ENCODE measurements at regions not wholly inside any gene's neighbourhood (a gene's known extent, or its start where the extent isn't known, plus 50 kb on each side); places are given as distances from the start of the nearest gene placed in this dataset.
"Not testable (repeated sequence)": the region's sequence is repeated elsewhere in the genome, so short reads cannot be mapped to it uniquely, and the experiment has no call there.

DNA sequence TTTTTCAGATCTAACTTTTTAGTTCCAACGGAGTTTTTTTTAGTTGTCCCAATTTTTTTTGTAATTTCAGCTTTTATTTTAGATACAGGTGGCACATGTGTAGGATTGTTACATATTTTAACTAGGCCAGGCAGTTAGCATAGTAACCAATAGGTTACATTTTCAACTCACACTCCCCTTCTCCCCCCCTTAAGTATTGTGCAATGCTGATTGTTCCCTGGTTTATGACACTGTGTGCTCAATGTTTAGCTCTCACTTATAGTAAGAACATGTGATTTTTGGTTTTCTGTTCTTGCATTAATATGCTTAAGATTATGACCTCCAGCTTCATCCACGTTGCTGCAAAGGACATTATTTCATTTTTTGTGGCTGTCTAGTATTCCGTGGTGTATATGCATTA, 503.2 kb downstream of the CDH9 start:
- DNase-seq = no peak

DNA sequence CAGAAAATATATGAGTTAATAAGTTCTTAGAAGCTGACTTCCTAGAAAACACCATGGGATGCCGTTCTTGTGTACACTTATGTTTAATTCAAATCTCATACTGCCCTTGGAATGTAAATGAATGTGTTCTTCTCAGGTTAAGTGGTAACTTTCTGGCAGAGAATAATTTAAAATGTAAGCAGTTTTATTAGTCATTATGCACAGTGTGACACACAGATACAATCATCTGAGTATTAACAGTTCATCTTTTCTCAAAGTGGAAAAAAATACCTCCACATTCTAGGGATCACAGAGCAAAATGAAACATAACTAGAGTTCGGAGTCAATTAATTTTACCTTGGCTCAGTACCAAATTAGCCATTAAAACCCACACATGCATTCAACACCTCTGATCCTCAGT, 508.1 kb downstream of the CDH9 start:
- no peak for DNase-seq

DNA sequence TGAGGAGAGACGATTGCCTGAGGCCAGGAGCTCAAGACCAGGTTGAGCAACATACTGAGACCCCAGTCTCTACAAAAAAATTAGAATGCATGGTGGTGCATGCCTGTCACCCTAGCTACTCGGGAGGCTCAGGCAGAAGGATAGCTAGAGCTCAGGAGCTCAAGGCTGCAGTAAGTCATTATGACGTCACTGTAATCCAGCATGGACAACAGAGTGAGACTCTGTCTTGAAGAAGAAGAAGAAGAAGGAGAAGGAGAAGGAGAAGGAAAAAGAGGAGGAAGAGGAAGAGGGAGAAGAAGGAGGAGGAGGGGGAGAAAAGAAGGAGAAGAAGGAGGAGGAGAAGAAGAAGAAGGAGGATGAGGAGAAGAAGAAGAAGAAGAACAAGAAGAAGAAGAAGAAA, 519.1 kb downstream of the CDH9 start:
- DNase-seq = no peak

DNA sequence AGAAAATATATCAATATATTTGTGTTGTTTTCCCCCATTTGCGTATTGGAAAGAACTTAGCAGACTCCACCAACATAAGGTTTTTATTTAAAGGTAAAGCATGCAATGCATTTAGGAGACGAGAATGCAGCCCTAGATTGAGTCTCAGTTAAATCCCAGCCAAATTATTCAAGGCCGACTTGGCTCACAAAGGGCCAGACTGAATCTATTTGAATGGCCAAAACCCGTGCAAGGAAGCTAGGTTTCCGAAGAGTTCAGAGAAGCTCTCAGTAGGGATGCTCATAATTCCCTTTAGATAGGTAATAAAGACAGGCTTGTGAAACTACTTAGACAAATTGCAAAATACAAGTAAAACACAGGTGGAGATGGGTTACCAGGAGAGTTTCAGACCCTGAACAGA, 520.3 kb downstream of the CDH9 start:
- DNase-seq = no peak

DNA sequence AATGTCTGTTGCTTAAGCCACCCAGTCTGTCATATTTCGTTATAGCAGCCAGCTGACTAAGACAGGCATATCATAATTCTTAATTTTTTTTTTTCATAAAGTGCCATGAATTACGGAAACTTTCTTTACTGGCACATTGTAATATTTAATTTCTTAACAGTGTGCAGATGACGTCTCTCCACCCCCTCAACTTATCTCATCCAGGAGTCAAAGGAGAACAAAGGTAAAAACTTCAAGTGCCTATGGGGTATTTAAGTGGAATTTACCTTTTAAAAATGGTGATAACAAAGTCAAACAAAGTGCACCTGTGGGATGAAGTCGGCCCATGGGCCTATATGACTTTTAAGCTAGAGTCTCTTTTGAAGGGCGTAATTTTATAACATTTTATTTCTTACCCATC, 539.4 kb downstream of the CDH9 start:
- DNase-seq = no peak

DNA sequence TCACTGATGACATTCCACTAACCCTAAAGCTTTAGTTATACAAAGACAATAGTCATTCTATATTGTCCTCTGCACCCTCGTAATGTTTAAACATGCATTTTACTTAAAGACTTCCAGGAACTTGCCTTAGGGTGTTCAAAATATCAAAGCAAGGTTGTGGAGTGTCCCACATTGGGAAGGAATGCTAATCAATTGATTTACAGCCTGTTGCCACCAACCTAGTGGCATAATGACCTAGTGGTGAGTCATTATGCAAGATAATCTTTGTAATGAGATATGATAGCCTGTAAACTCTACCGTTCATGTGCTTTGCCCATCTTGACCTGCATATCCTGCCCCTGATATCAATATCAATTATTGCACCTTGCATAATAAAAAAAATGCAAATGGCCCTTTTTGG, 542.9 kb downstream of the CDH9 start:
- DNase-seq = no peak

DNA sequence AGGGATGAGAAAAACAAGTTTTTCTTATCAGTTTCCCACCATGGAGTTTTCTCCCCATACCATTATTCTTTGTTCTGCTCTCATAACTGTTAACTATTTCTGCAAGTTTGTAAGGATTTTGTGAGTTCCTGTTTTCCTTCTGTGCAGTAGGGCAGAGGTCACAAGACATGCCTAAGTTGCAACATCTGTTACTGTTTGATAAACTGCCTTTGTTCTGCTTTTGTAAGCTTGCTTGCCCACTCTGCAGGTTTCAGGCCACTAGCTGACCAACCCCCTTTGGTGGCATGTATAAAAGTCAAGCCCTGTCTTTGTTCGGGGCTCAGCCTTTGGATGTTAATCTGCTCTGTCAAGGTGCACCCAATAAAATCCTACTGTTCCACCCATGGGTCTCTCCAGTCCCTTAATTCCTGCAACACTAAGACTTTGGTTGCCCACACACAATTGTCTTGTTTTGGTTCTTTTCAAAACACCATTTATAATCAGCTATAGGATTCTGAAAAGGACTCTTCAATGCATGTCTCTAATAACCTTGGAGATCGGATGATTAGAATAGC, 545.4 kb downstream of the CDH9 start:
- no peak for DNase-seq

DNA sequence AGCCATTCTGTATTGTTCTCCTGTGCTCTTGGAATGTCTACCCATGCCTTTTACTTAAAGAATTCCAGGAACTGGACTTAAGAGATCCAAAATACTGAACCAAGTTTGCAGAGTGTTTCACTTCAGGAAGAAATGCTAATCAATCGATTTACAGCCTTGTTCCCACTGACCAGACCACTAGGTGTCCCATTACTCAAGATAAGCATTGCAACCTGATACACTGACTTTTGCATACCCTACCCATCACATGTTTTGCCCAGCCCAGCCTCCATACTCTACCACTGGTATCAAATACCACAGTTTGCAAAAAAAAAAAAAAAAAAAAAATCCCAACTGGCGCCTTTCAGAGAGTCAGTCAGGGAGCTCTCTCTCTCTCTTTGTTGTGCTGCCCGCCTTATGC, 550.8 kb downstream of the CDH9 start:
- DNase-seq = no peak

DNA sequence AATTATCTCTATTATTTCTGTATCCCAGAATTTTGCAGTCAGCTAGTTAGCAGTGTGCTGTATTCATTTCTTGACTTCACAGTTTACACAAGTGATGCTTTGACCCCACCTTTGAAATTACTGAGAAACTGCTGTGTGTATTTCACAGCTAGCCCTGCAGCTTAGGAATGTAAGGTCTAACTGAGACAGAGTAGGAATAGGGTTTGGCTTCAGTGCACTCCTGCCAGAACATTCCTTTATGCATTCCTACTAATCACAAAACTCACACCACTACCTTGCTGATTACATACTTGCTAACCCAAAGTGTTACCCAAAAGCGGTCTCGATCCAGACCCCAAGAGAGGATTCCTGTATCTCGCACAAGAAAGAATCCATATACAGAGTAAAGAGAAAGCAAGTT, 551.8 kb downstream of the CDH9 start:
- DNase-seq = no peak

DNA sequence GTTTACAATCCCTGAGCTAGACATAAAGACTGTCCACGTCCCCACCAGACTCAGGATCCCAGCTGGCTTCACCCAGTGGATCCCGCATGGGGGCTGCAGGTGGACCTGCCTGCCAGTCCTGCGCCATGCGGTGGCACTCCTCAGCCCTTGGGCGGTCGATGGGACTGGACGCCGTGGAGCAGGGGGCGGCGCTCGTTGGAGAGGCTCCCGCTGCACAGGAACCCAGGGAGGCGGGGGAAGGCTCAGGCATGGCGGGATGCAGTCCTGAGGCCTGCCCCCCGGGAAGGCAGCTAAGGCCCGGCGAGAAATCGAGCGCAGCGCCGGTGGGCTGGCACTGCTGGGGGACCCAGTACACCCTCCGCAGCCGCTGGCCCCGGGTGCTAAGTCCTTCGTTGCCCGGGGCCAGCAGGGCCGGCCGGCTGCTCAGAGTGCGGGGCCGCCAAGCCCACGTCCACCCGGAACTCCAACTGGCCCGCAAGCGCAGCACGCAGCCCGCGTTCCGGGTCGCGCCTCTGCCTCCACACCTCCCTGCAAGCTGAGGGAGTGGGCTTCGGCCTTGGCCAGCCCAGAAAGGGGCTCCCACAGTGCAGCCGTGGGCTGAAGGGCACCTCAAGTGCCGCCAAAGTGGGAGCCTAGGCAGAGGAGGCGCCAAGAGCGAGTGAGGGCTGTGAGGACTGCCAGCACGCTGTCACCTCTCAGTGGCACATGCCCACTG, 553.1 kb downstream of the CDH9 start:
- DNase-seq = not testable (repeated sequence)

DNA sequence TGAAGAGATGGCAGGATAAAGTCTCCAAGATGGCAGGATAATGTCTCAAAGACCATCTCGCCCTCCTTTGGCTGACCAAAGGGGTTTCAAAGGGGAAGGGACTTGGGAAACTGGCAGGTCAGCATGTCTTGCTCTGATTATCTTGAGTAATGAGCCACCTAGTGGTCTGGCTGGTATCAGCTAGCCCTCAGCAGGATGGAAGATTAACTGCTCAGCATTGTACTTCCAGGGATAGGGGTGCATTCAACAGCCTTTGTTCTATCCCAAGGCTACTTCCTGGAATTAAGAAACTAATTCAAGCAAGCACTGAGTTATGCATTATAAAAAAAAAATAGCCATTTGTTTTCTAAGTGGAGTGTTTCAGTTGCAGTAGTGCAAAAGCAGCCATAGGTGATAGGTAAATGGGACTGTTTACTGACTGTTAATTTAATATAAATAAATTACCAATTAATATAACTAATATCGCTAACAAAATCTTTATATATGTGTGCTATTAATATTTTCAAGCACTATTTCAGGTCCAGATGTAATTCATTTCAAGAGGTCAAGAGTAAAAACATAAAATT, 555.5 kb downstream of the CDH9 start:
- DNase-seq = no peak

DNA sequence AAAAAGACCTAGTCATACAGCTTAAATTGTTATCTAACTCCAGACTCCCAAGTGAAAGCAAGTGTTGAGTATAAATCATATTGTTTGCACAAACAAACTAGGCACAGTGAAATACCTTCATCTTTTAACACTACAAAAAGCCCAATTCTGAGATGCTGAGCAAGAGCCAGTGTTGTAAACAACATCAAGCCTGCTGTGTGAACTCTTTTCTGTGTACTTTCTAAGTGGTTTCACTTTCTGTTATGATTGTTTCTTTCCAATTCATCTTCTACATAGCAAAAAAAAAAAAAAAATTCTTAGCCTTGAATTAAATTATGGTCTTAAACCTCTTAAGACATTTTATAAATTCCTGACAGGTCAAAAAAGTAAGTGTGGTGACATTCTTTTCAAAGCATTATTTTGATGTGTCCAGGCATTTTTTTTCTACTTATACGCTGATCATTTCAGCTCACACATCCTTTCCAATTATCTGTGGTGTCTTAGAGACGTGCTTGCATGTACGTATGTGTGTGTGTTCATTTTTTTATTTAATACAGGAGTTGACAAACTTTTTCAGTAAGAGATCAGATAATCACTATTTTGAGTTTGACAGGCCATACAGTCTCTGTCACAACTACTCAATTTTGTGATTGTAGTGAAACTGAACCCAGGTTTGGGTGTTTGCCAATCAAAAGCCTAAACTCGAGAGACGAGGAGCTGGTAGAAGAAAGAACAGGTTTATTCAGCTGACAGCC, 556.1 kb downstream of the CDH9 start:
- DNase-seq = no peak

DNA sequence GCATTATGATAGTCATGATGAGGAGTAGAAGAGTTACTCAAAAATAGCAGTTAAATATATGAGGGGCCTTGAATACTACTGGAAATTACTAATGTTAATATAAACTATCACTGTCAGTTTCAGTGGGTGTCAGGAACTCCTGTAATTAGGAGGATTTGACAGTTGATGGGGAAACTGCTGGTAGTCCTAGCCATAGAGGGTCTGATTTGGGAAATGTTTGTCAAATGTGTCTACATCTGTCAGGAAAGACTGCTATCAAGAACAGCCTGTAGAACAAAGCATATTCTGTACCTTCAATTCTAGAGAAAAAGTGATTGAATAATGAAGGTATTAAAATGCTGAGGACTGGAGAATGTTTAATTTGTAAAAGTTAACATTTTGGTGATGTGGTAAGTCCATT, 567.9 kb downstream of the CDH9 start:
- no peak for DNase-seq

DNA sequence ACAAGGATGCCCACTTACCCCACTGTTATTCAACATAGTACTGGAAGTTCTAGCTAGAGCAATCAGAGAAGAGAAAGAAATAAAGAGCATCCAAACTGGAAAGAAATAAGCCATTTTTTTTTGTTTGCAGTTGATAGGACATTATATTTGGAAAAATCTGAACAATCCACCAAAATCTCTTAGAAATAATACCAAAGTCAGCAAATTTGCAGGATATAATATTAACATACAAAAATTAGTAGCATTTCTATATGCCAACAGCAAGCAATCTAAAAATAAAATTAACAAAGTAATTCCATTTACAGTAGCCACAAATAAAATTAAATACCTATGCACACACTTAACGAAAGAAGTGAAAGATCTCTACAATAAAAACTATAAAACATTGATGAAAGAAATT, 599.3 kb downstream of the CDH9 start:
- no peak for DNase-seq

DNA sequence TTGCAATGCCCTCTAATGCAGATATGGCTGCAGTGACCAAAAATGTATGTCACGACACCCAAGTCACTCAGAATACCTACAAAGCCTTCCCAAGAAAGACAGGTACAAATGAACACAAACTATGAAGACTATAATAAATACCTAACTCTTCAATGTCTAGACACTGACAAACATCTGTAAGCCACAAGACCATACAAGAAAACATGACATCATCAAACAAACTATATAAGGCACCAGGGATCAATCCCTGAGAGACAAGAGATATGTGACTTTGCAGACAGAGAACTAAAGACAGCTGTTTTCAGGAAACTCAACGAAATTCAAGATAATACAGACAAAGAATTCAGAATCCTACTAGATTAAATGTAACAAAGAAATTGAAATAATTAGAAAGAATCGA, 603.7 kb downstream of the CDH9 start:
- DNase-seq = no peak

DNA sequence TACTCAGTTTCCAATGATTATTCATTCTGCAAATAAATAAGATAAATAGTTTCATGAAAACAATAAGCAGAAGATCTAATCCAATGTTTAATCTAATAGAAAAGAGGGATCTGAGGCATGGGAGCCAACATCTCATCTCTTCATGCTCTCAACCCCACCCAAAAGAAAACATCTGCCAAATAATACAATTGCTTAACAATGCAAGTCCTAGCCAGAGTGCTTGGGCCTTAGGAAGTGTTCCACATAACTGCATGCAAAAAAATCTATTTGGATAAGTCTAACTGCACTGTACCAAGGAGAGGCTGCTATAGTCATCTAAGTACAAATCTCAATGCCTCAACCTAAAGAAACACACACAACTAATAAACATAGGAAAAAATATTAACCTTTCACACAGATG, 606.0 kb downstream of the CDH9 start:
- DNase-seq = no peak

DNA sequence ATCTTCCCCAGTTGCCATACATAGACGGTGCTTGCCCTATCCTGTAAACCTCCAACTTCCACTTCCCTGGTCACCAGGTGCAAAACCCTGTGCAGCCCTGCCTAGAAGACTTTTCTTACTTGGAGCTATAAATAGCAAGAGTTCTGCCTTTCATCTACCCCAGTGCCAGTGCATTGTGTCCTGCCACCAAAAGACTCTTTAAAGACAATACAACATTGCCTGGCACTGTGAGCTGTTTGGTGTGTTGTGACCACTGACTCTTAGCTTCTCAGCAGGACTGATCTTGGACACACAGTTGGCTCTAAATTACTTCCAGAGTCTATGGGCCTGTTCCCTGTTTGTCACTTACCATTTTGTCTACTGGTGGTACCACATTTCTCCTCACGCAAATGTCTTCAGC, 608.1 kb downstream of the CDH9 start:
- DNase-seq = no peak

DNA sequence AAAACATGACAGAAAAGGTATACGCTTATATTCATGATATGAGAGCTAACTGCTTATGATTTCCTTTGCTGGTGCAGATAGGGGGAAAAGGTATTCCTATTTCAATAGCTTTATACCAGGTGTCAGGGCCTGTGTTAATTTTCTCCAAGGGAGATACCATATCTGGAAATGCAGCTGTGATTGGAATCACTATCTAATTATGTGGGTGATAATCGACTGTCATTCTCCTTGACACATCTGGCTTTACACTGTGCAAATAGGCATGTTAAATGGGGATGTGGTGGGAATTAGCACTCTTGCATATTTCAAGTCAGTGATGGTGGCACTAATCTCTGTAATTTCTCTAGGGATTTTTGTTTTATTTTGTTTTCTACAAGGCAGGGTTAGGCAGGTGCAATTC, 611.1 kb downstream of the CDH9 start:
- no peak for DNase-seq

DNA sequence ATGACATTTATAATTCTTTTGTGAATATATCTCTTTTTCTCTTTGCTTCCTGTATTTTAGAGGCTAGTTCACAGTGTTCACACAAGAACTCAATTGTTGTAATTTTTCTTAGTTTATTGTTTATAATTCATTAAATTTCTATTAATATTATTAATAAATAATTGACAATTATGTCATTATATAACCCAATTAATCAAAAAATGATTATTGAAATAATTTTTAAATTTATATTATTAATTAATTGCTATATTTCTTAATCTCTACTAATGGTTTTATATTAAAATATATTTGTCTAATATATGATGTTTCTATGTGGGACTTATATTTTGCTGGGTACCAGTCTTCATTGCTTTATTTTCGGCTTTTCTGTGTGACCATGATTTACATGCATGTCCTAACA, 618.4 kb downstream of the CDH9 start:
- DNase-seq = no peak

DNA sequence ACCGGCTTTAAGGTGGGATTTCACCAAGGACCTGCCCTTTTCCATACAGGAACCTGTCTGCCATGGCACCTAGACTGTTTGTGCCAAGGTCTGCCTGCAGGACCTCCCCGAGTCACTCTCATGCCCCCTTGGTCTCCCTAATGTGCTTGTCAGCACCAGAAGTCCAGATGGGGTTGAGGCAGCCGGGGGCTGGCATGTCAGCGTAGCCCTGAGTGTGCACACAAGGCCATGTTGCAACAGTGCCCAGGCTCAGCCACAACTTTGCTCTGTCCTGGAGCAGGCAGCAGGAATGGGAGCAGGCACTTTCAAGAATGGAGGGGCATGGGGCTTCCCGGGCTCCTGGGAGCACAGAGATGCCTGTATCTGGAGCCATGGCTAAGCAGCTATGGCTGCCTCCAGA, 621.5 kb downstream of the CDH9 start:
- DNase-seq = no peak

DNA sequence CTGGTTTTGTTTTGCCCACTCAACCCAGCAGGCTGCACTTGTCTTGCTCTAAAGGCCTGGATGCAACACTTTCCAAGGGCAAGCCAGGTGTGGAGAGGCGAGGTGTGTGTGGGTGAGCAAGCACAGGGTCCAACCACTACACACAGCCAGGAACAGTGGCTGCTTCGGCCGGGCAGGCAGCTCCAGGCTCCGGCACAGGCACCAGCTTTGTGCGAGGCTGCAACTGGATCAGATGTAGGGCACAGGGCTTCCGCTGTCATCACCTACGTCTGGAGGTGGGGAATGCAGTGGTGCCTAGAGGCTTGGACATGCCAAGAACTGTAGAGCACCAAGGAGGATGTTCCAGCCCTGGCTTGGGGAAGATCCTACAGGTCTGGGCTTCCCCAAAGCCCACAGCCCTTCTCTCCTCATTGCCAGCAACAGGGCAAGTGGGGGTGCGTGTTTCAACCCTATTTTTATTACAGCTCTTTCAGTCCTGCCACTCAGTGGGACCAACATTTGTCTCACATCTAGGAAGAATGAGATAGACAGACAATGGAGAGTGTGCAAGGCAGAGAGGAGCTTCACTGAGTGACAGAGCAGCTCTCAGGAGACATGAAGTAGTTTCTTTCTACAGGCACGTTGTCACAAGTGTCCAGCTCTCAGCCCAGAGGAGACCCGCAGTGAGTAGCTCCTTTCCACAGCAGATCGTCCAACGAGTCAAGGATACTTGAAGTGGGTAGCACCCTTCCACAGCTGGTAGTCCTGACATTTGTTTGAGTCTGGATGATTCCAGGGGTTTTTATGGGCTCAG, 622.2 kb downstream of the CDH9 start:
- DNase-seq = no peak

DNA sequence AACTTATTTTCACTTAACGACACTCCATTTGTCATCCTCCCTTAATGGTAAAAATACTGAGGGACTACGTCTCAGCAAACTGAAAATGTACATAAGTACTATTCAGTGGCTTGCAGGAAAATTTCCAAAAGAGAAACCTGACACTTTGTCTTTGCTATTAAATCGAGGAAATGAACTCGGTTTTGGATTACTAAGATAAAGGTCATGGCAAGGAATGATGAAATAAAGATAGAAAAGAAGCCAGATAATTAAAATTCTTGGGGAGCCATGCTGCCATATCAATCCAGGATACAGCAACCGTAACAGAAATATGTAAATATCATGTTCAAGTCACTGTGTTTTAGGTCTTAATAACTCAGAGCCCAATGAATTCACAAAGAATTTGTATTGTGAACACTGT, 647.8 kb downstream of the CDH9 start:
- no peak for DNase-seq

DNA sequence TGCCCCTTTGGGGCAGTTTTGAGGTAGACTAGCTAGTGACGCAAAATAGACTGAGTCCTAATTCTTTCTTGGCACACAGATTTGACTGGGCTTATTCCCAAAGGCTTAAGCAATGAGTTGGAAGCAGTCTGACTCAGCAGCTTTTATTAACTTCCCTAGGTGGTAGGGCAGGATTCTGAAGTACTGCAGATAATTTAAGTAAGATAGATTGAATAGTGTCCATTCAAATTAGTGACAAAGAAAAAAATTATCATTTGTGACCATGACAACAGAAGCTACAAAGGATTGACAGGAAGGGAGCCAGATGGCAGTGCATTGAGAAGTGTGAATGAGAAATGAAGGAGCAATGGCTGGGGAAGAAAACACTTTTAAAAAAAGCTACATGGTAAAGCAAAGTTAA, 649.4 kb downstream of the CDH9 start:
- DNase-seq = no peak

DNA sequence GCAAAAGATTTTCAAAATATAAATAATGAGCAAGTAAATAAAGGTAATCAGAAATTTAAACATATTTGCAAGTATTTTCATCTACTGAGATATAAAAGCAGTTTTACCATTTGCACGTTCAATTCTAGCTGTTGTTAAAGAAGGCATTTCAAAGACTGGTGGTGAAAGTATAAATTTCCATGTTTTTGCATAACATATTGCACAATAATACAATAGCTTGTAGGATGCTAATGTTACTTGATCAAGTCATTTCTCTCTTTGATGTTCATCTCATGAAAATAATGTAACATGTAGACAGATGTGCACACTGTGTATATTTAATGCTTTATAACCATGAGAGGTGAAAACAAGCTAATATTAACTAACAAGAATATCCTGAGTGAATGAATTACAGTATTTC, 651.9 kb downstream of the CDH9 start:
- no peak for DNase-seq

All from NCI-H187 treated with DMSO at 0.1 percent for 48 hours (cell line).